ENCODE measurements at regions not wholly inside any gene's neighbourhood (a gene's known extent, or its start where the extent isn't known, plus 50 kb on each side); places are given as distances from the start of the nearest gene placed in this dataset.
A peak's percentile ranks its signal among the peaks of the same experiment; 100 is the strongest.

DNA sequence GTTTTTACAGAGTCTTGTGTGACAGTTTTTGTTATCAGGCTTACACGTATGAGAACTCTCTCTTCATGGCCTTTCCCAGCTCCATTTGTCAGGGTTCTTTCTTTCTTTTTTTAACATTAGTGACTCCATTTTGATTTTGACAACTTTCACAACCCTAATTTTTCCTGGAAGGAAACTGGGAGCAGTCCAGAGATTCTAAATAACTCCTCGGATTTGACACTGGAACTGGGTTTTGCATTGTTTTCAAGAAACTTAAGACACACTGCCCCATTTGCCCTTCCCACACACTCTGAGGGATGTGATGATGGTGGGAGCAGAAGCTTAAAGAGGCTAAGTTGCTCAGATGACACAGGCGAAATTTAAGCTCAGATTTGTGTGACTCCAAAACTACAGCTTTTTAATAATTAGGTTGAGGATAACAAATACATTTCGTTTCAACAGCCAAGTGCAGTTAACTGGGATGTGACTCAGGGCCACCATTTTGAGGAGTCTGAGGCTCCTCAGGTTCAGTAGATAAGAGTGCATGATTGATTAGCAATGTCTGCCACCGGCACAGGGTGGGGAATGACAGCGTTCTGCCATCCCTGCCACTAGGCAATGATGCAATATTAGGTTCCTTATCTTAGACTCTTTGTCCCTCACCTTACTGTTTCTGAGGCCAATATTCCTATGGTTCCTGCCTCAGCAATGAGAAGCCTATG is 95.1 kb upstream of the ATP1A1 start:
- DNase-seq (no peak), ATAC-seq (no peak)
- in situ Hi-C loops (cut with MboI; ENCODE audit: low sequenced_read_pairs in 4 of 4) (no loop called here), intact Hi-C loops (cut with DNase I; ENCODE audit: low total_unique reads) (no loop called here)
- no peak for TF ChIP-seq POLR2A (IDR thresholded peaks at IDR 0.05)
- TF ChIP-seq, protein P1, sequence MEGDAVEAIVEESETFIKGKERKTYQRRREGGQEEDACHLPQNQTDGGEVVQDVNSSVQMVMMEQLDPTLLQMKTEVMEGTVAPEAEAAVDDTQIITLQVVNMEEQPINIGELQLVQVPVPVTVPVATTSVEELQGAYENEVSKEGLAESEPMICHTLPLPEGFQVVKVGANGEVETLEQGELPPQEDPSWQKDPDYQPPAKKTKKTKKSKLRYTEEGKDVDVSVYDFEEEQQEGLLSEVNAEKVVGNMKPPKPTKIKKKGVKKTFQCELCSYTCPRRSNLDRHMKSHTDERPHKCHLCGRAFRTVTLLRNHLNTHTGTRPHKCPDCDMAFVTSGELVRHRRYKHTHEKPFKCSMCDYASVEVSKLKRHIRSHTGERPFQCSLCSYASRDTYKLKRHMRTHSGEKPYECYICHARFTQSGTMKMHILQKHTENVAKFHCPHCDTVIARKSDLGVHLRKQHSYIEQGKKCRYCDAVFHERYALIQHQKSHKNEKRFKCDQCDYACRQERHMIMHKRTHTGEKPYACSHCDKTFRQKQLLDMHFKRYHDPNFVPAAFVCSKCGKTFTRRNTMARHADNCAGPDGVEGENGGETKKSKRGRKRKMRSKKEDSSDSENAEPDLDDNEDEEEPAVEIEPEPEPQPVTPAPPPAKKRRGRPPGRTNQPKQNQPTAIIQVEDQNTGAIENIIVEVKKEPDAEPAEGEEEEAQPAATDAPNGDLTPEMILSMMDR (IDR thresholded peaks at IDR 0.05 in 4 of 5, conservative IDR thresholded peaks at IDR 0.05 in 1 of 5), result no peak
- Histone ChIP-seq H3K4me1 (peaks cover 4 to 6% of the 10 kb centered on the region in 2 donors), H3K36me3 (no peaks in the 10 kb centered on the region), H3K27ac (no peak overlapping the region), H3K9me3 (no peaks in the 10 kb centered on the region), H3K4me3 (no peak overlapping the region), H3K27me3 (no peaks in the 10 kb centered on the region)

DNA sequence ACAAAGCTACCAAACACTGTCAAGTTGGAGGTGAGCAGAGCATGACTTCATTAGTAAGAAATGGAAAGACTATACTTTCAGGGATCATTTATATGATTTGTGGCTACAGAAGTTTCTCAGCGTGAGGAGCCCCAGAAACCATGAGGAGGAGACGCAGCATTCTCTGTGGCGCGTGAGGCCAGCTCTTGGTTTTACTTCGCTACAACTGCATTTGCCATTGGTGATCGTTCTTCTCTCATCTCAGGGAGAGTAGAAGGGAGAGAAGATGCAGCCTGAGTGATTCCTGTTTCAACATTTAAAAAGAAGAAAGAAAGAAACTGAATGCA is 94.5 kb upstream of the ATP1A1 start:
- TF ChIP-seq POLR2A (IDR thresholded peaks at IDR 0.05), result no peak
- TF ChIP-seq, protein P1 (IDR thresholded peaks at IDR 0.05 in 4 of 5, conservative IDR thresholded peaks at IDR 0.05 in 1 of 5), result no peak
- in situ Hi-C loops (cut with MboI; ENCODE audit: low sequenced_read_pairs in 4 of 4) (no loop called here), intact Hi-C loops (cut with DNase I; ENCODE audit: low total_unique reads) (no loop called here)
- ATAC-seq (no peak), DNase-seq (no peak)
- Histone ChIP-seq H3K27me3 (no peaks in the 10 kb centered on the region), H3K4me3 (no peak overlapping the region), H3K36me3 (no peaks in the 10 kb centered on the region), H3K27ac (no peak overlapping the region), H3K4me1 (peaks cover 0 to 6% of the 10 kb centered on the region in 2 donors), H3K9me3 (no peaks in the 10 kb centered on the region)

DNA sequence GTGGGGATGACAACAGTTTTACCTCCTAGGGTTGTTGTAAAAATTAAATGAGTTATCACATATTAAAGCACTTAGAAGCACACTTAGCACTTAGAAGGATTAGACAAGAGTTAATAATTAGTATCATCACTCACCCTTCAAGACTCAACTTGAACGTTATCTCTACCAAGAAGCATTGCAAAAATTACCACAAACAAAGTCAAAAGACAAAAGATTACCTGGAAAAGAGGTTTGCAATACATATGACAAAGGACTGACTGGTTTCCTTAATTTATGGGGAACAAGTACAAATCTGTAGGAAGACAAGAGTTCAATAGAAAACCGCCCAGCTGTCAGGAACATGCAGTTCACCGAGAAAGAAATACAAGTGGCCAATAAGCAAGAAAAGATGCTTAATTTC is 93.3 kb upstream of the ATP1A1 start:
- TF ChIP-seq, protein P1 (IDR thresholded peaks at IDR 0.05 in 4 of 5, conservative IDR thresholded peaks at IDR 0.05 in 1 of 5), result no peak
- TF ChIP-seq POLR2A (IDR thresholded peaks at IDR 0.05), result no peak
- no peaks in the 10 kb centered on the region for H3K36me3 ChIP-seq
- no peak overlapping the region for H3K4me3 ChIP-seq
- in situ Hi-C loops (cut with MboI; ENCODE audit: low sequenced_read_pairs in 4 of 4), result no loop called here
- H3K27me3 ChIP-seq, result no peaks in the 10 kb centered on the region
- no peaks in the 10 kb centered on the region for H3K4me1 ChIP-seq
- intact Hi-C loops (cut with DNase I; ENCODE audit: low total_unique reads), result loop anchor here (10.0 kb wide), 1 partner anchor 205 kb away; no protein-coding TSS in a partner anchor
- H3K9me3 ChIP-seq, result no peaks in the 10 kb centered on the region
- ATAC-seq (no peak), DNase-seq (no peak)
- no peak overlapping the region for H3K27ac ChIP-seq

- intact Hi-C loops (cut with DNase I; ENCODE audit: low total_unique reads), result loop anchor here (10.0 kb wide), 1 partner anchor 200 kb away; no protein-coding TSS in a partner anchor
- H3K9me3 ChIP-seq, result no peaks in the 10 kb centered on the region
Measured at GRCh38 chr1:116284819-116285390, 88.1 kb upstream of the ATP1A1 start.

More at GRCh38 chr1:116284819-116285390, 88.1 kb upstream of the ATP1A1 start:
- peak; percentile 81 to 88 for DNase-seq
- Histone ChIP-seq H3K4me3 (no peak overlapping the region), H3K4me1 (peaks cover 0 to 7% of the 10 kb centered on the region in 2 donors), H3K27ac (peak overlapping the region in 3 of 4 donors; percentile 40 to 48 (median 45)), H3K36me3 (no peaks in the 10 kb centered on the region), H3K27me3 (no peaks in the 10 kb centered on the region)
- in situ Hi-C loops (cut with MboI; ENCODE audit: low sequenced_read_pairs in 4 of 4), result no loop called here
- TF ChIP-seq, protein P1 (IDR thresholded peaks at IDR 0.05 in 4 of 5, conservative IDR thresholded peaks at IDR 0.05 in 1 of 5), result no peak
- TF ChIP-seq POLR2A (IDR thresholded peaks at IDR 0.05), result no peak
- peak; percentile 99 to 100 for ATAC-seq
